ENCODE measurements at regions not wholly inside any gene's neighbourhood (a gene's known extent, or its start where the extent isn't known, plus 50 kb on each side); places are given as distances from the start of the nearest gene placed in this dataset.

- WGBS: 78% methylated on average over 11 of the region's 13 CpGs
- TF ChIP-seq EP300 (IDR thresholded peaks at IDR 0.05): no peak
- intact Hi-C loops (cut with DNase I): no loop called here
- Histone ChIP-seq H3K9me3 (no peaks in the 10 kb centered on the region), H3K27me3 (peaks cover 0 to 19% (median 0%) of the 10 kb centered on the region in 4 donors), H3K4me3 (no peak overlapping the region), H3K4me1 (no peaks in the 10 kb centered on the region), H3K27ac (replicated peaks in 1 of 4) (no peak overlapping the region), H3K36me3 (no peaks in the 10 kb centered on the region)
- peak; percentile 60 for DNase-seq (ENCODE audit: extremely low spot score)
These were observed 334.6 kb downstream of the MED10 start for GRCh38 chr5:6043491-6044310.

- Histone ChIP-seq H3K4me3 (no peak overlapping the region), H3K9me3 (no peaks in the 10 kb centered on the region), H3K36me3 (no peaks in the 10 kb centered on the region), H3K4me1 (no peaks in the 10 kb centered on the region), H3K27me3 (peaks cover 0 to 24% (median 0%) of the 10 kb centered on the region in 4 donors), H3K27ac (replicated peaks in 1 of 4) (no peak overlapping the region)
- 80% methylated on average over 10 of the region's 10 CpGs for WGBS
- intact Hi-C loops (cut with DNase I): no loop called here
- TF ChIP-seq POLR2AphosphoS5 (IDR thresholded peaks at IDR 0.05): no peak
- no peak for TF ChIP-seq EP300 (IDR thresholded peaks at IDR 0.05)
- no peak for TF ChIP-seq CTCF (IDR thresholded peaks at IDR 0.05)
- no peak for TF ChIP-seq POLR2A (IDR thresholded peaks at IDR 0.05; ENCODE audit: low read depth)
- DNase-seq (ENCODE audit: extremely low spot score): peak; percentile 77
These were observed 336.3 kb downstream of the MED10 start for GRCh38 chr5:6041977-6042550.

- Histone ChIP-seq H3K4me3 (no peak overlapping the region), H3K27ac (replicated peaks in 1 of 4) (no peak overlapping the region), H3K36me3 (no peaks in the 10 kb centered on the region), H3K4me1 (no peaks in the 10 kb centered on the region), H3K9me3 (no peaks in the 10 kb centered on the region), H3K27me3 (peaks cover 0 to 21% (median 0%) of the 10 kb centered on the region in 4 donors)
- TF ChIP-seq EP300 (IDR thresholded peaks at IDR 0.05): no peak
- TF ChIP-seq POLR2AphosphoS5 (IDR thresholded peaks at IDR 0.05): no peak
- TF ChIP-seq CTCF (IDR thresholded peaks at IDR 0.05): no peak
- TF ChIP-seq POLR2A (IDR thresholded peaks at IDR 0.05; ENCODE audit: low read depth): no peak
- DNase-seq (ENCODE audit: extremely low spot score): no peak
- intact Hi-C loops (cut with DNase I): no loop called here
- WGBS: 83% methylated on average over 1 of the region's 1 CpG
These were observed 339.2 kb downstream of the MED10 start for GRCh38 chr5:6039111-6039510.

GRCh38 chr5:6036006-6036405, 342.3 kb downstream of the MED10 start:
- peaks cover 0 to 16% (median 0%) of the 10 kb centered on the region in 4 donors for H3K27me3 ChIP-seq
- H3K9me3 ChIP-seq: no peaks in the 10 kb centered on the region
- no peak for DNase-seq (ENCODE audit: extremely low spot score)
- no peaks in the 10 kb centered on the region for H3K36me3 ChIP-seq
- WGBS: 87% methylated on average over 1 of the region's 1 CpG
- intact Hi-C loops (cut with DNase I): no loop called here
- TF ChIP-seq EP300 (IDR thresholded peaks at IDR 0.05) (no peak), POLR2AphosphoS5 (IDR thresholded peaks at IDR 0.05) (no peak), CTCF (IDR thresholded peaks at IDR 0.05) (no peak), POLR2A (IDR thresholded peaks at IDR 0.05; ENCODE audit: low read depth) (no peak)
- no peak overlapping the region for H3K4me3 ChIP-seq
- no peaks in the 10 kb centered on the region for H3K4me1 ChIP-seq
- H3K27ac ChIP-seq (replicated peaks in 1 of 4): no peak overlapping the region

GRCh38 chr5:6029811-6030271, 348.5 kb downstream of the MED10 start:
- H3K36me3 ChIP-seq: no peaks in the 10 kb centered on the region
- H3K4me3 ChIP-seq: no peak overlapping the region
- H3K4me1 ChIP-seq: no peaks in the 10 kb centered on the region
- 65% methylated on average over 7 of the region's 7 CpGs for WGBS
- TF ChIP-seq EP300 (IDR thresholded peaks at IDR 0.05): no peak
- TF ChIP-seq CTCF (IDR thresholded peaks at IDR 0.05): no peak
- no peak for TF ChIP-seq POLR2AphosphoS5 (IDR thresholded peaks at IDR 0.05)
- TF ChIP-seq POLR2A (IDR thresholded peaks at IDR 0.05; ENCODE audit: low read depth): no peak
- H3K27me3 ChIP-seq: no peaks in the 10 kb centered on the region
- intact Hi-C loops (cut with DNase I): no loop called here
- H3K9me3 ChIP-seq: no peaks in the 10 kb centered on the region
- no peak overlapping the region for H3K27ac ChIP-seq (replicated peaks in 1 of 4)
- DNase-seq (ENCODE audit: extremely low spot score): no peak
